T-helper 17 cell (primary cell): ENCODE measurements at regions not wholly inside any gene's neighbourhood (a gene's known extent, or its start where the extent isn't known, plus 50 kb on each side); places are given as distances from the start of the nearest gene placed in this dataset.
"Not testable (repeated sequence)": the region's sequence is repeated elsewhere in the genome, so short reads cannot be mapped to it uniquely, and the experiment has no call there.

Experiments used
- ATAC-seq: fragments of 150-1000 bp; cut with Tn5 transposase; 2 replicates; pipeline ENCODE4 v1.10.0; 2021; ENCODE audit warnings: mild to moderate bottlenecking, moderate library complexity
- DNase-seq, 3 donors: peaks; one replicate each; pipeline versions ENCODE4 v3.0.0 to v3.0.0-alpha.2; 2020 to 2021
- H3K9me3 ChIP-seq: one replicate; pipeline ENCODE4 v1.7.0; 2013; ENCODE audit warnings: low read length, mild to moderate bottlenecking; ENCODE audit not compliant: control insufficient read depth, poor library complexity, severe bottlenecking
- H3K27ac Mint-ChIP-seq: one replicate; pipeline ENCODE4 v1.8.0; 2022; ENCODE audit warnings: mild to moderate bottlenecking, moderate library complexity, mixed read lengths
- H3K27me3 Mint-ChIP-seq: one replicate; pipeline ENCODE4 v1.8.0; 2022; ENCODE audit warnings: mixed read lengths
- H3K36me3 Mint-ChIP-seq: one replicate; pipeline ENCODE4 v1.8.0; 2022; ENCODE audit warnings: low read depth, mixed read lengths
- H3K4me1 Mint-ChIP-seq: one replicate; pipeline ENCODE4 v1.8.0; 2022; ENCODE audit warnings: mild to moderate bottlenecking, mixed read lengths
- H3K4me3 Mint-ChIP-seq: one replicate; pipeline ENCODE4 v1.8.0; 2022; ENCODE audit warnings: mild to moderate bottlenecking, moderate library complexity, mixed read lengths

GRCh38 chr4:96407225-96407624 is 567.3 kb downstream of the PDHA2 start:
- H3K4me1 Mint-ChIP-seq = no peaks in the 10 kb centered on the region
- no peak for ATAC-seq
- H3K36me3 Mint-ChIP-seq = no peaks in the 10 kb centered on the region
- DNase-seq = no peak
- no peaks in the 10 kb centered on the region for H3K27me3 Mint-ChIP-seq
- H3K27ac Mint-ChIP-seq = no peak overlapping the region
- no peaks in the 10 kb centered on the region for H3K9me3 ChIP-seq
- H3K4me3 Mint-ChIP-seq = no peak overlapping the region

- H3K27ac Mint-ChIP-seq = no peak overlapping the region
- no peaks in the 10 kb centered on the region for H3K27me3 Mint-ChIP-seq
- ATAC-seq (no peak), DNase-seq (no peak)
- H3K4me1 Mint-ChIP-seq = no peaks in the 10 kb centered on the region
- no peaks in the 10 kb centered on the region for H3K36me3 Mint-ChIP-seq
- H3K4me3 Mint-ChIP-seq = no peak overlapping the region
- no peaks in the 10 kb centered on the region for H3K9me3 ChIP-seq
These were observed 568.0 kb downstream of the PDHA2 start for GRCh38 chr4:96407738-96408463.

GRCh38 chr4:96414853-96415252 is 575.0 kb downstream of the PDHA2 start:
- DNase-seq = not testable (repeated sequence)

GRCh38 chr4:96429657-96430056 is 589.8 kb downstream of the PDHA2 start:
- no peaks in the 10 kb centered on the region for H3K9me3 ChIP-seq
- Mint-ChIP-seq H3K4me3 (no peak overlapping the region), H3K4me1 (no peaks in the 10 kb centered on the region), H3K27ac (no peak overlapping the region), H3K36me3 (no peaks in the 10 kb centered on the region), H3K27me3 (no peaks in the 10 kb centered on the region)
- no peak for DNase-seq
- ATAC-seq = no peak

More at GRCh38 chr4:96414853-96415252, 575.0 kb downstream of the PDHA2 start:
- H3K4me3 Mint-ChIP-seq, H3K27ac Mint-ChIP-seq, H3K9me3 ChIP-seq, H3K27me3 Mint-ChIP-seq, H3K36me3 Mint-ChIP-seq, H3K4me1 Mint-ChIP-seq, ATAC-seq: not testable (repeated sequence)

GRCh38 chr4:96431094-96431493 is 591.2 kb downstream of the PDHA2 start:
- Mint-ChIP-seq H3K36me3 (no peaks in the 10 kb centered on the region), H3K27me3 (no peaks in the 10 kb centered on the region), H3K27ac (no peak overlapping the region), H3K4me3 (no peak overlapping the region), H3K4me1 (no peaks in the 10 kb centered on the region)
- ATAC-seq = no peak
- H3K9me3 ChIP-seq = no peaks in the 10 kb centered on the region
- no peak for DNase-seq

DNA sequence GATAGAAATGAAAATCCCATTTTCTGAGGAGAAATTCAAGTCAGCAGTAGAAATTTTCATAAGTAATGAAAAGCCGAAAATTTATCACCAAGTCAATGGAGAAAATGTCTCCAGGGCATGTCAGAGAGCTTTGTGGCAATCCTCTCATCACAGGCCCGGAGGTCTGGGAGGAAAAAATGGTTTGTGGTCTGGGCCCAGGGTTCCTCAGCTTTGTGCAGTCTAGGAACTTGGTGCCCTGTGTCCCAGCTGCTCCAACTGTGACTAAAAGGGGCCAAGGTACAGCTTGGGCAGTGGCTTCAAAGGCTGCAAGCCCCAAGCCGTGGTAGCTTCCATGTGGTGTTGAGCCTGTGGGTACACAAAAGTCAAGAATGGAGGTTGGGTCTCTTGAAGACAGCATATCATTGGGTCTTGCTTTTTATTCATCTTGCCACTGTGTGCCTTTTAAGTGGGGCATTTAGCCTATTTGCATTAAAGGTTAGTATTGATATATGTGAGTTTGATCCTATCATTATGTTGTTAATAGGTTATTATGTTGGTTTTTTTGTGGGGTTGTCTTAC is 608.5 kb downstream of the PDHA2 start:
- H3K9me3 ChIP-seq = no peaks in the 10 kb centered on the region
- Mint-ChIP-seq H3K4me1 (no peaks in the 10 kb centered on the region), H3K27me3 (no peaks in the 10 kb centered on the region), H3K36me3 (no peaks in the 10 kb centered on the region), H3K27ac (no peak overlapping the region), H3K4me3 (no peak overlapping the region)
- no peak for ATAC-seq
- no peak for DNase-seq

DNA sequence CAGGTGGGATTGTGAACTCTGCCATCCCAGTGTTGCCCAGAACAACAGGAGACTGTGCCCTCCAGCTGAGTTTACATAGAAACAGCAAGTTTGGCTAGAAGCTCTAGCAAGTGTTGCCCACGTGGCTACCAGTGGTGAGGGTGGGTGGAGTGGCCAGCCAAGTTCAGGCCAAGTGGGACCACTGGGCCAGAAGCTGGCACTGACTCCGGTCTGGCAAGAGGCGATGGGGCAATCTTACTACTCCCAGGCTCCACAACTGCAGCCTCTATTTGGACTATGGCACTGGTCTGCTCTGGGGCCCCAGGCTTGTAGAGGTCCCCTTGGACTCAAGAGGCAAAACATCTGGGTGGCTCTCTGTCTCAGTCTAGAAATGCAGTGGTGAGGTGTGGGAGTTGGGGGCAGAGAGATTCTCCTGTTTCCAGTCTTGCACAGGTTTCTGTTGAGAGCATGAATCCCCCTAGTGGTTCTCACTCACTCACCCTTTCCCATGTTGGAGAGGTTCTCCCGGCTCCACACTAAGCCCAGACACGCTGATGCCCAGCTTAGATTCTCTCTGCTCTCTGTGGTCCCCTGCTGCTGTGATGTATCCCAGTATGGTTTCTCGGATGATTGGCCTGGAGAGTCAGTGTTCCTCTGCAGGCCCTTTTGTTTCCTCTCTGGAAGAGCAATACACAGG is 615.3 kb downstream of the PDHA2 start:
- H3K9me3 ChIP-seq = no peaks in the 10 kb centered on the region
- Mint-ChIP-seq H3K4me3 (no peak overlapping the region), H3K36me3 (no peaks in the 10 kb centered on the region), H3K27ac (no peak overlapping the region), H3K27me3 (no peaks in the 10 kb centered on the region), H3K4me1 (no peaks in the 10 kb centered on the region)
- DNase-seq (no peak), ATAC-seq (no peak)

- not testable (repeated sequence) for H3K4me1 Mint-ChIP-seq, DNase-seq, H3K27me3 Mint-ChIP-seq, H3K27ac Mint-ChIP-seq, H3K4me3 Mint-ChIP-seq, ATAC-seq, H3K36me3 Mint-ChIP-seq, H3K9me3 ChIP-seq
These were observed 618.1 kb downstream of the PDHA2 start for GRCh38 chr4:96458031-96458430.

DNA sequence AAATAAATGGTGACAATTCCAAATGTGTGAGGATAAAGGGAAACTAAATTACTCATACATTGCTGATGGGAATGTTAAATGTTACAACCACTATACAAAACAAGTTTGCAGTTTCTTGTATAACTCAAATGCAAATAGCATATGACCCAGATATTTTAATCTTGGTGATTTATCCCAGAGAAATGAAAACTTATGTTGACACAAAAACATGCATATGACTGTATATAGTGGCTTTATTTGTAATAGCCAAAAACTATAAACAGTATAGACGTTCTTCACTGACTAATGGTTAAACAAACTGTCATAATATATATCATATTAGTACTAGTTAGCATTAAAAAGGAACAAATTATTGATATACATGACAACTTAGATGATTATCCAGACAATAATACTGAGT is 619.2 kb downstream of the PDHA2 start:
- Mint-ChIP-seq H3K27ac (no peak overlapping the region), H3K4me3 (no peak overlapping the region), H3K27me3 (no peaks in the 10 kb centered on the region), H3K36me3 (no peaks in the 10 kb centered on the region), H3K4me1 (no peaks in the 10 kb centered on the region)
- H3K9me3 ChIP-seq = no peaks in the 10 kb centered on the region
- DNase-seq (no peak), ATAC-seq (no peak)

DNA sequence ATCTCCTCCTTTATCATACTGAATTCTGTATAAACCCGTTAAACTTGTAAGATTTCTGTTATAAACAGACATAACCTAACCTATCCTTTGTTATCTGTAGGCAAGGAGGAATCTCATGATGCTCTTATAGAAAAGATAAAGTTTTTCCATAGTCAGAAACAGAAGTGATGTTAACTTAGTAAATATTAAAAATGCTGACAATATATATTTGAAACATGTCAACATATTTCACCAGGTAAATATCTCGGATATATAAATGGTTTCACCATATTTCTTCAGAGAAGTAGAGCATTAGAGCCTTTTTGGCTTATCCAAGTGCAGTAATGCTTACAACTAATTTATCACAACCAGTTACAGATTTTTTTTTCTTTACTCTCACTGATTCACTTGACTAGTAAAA is 625.9 kb downstream of the PDHA2 start:
- no peak overlapping the region for H3K4me3 Mint-ChIP-seq
- ATAC-seq (no peak), DNase-seq (no peak)
- H3K9me3 ChIP-seq = no peaks in the 10 kb centered on the region
- no peak overlapping the region for H3K27ac Mint-ChIP-seq
- H3K27me3 Mint-ChIP-seq = no peaks in the 10 kb centered on the region
- H3K4me1 Mint-ChIP-seq = no peaks in the 10 kb centered on the region
- H3K36me3 Mint-ChIP-seq = no peaks in the 10 kb centered on the region

- H3K36me3 Mint-ChIP-seq = no peaks in the 10 kb centered on the region
- DNase-seq = no peak
- no peaks in the 10 kb centered on the region for H3K27me3 Mint-ChIP-seq
- no peaks in the 10 kb centered on the region for H3K9me3 ChIP-seq
- H3K27ac Mint-ChIP-seq = no peak overlapping the region
- no peak for ATAC-seq
- no peak overlapping the region for H3K4me3 Mint-ChIP-seq
- H3K4me1 Mint-ChIP-seq = no peaks in the 10 kb centered on the region
These were observed 632.3 kb downstream of the PDHA2 start for GRCh38 chr4:96471956-96472867.

GRCh38 chr4:96473246-96473645 is 633.4 kb downstream of the PDHA2 start:
- DNase-seq (no peak), ATAC-seq (no peak)
- Mint-ChIP-seq H3K4me3 (no peak overlapping the region), H3K27ac (no peak overlapping the region), H3K27me3 (no peaks in the 10 kb centered on the region), H3K36me3 (no peaks in the 10 kb centered on the region), H3K4me1 (no peaks in the 10 kb centered on the region)
- H3K9me3 ChIP-seq = no peaks in the 10 kb centered on the region
